RPMI7951 (cell line): ENCODE measurements at regions not wholly inside any gene's neighbourhood (a gene's known extent, or its start where the extent isn't known, plus 50 kb on each side); places are given as distances from the start of the nearest gene placed in this dataset.

Source experiments
- DNase-seq: peaks from one replicate; pipeline ENCODE4 v3.0.0-alpha.2; 2012; ENCODE audit warnings: low read depth

DNA sequence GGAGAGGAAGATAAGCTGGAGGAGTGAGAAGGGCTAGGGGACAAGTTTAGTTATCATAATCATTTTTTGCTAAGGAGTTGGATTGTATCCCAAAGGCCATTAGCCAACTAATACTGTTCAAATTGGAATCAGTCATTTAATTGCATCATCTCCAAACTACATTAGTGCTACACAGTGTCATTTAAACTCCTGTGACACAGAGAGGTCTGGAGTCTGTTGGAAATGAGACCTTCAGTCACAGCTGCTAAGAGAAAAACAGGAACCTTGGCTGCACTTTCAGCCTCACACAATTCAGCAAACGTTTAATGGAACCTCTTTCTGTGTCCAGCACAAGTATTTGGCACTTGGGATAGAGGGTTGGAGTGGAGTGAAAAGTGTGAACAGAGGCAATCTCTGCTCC is 175.5 kb upstream of the MGAT5 start:
- DNase-seq = no peak

DNA sequence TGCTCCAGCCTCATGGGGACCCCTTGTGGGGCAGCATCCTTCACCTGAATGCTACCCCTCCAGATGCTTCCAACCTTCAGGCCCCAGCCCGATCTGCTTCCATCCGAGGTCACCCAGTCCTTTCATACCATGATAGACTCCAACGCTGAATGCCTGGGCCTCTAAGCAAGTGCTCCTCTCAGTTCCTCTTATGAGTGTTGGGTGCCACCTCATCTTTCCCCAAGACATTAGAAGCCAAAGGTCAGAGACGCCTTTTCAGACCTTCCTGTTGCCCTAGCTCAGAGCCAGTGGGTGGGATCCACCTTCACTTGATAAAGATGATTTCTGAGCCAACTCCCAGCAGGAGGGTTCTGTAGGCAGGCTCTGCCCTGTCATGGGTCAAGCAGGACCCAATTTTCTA is 174.5 kb upstream of the MGAT5 start:
- no peak for DNase-seq

DNA sequence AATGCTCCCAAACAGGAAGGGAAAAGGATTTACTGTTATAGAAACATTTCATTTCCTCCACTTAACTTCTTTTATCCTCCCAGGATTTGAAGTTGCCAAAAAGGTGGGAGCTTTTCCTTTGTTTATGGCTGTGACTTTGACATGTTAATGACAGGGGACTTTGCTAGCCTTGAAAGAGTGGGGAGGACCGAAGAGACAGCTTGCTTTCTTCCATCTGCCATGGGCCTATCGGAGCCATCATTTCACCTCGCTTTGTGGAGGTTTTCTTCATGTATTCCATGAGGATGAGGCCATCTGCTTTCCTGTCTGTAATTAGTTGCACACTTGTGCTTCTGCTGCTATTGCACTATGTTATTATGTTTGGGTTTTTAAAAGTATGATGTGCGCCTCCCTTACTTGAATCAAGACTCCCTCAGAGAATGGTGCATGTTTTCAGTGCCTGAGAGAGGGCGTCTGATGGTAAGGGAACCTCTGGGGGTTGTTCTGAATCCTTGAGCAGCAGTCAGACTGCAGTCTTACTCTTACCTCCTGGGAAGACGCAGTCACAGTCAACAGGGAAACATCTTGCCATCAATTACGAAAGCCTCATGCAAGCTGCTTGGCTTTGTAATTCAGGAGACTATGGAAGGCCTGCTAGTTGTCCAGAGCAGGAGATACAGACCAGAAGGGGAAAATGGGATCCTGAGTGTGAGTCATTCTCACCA is 173.3 kb upstream of the MGAT5 start:
- DNase-seq = no peak

DNA sequence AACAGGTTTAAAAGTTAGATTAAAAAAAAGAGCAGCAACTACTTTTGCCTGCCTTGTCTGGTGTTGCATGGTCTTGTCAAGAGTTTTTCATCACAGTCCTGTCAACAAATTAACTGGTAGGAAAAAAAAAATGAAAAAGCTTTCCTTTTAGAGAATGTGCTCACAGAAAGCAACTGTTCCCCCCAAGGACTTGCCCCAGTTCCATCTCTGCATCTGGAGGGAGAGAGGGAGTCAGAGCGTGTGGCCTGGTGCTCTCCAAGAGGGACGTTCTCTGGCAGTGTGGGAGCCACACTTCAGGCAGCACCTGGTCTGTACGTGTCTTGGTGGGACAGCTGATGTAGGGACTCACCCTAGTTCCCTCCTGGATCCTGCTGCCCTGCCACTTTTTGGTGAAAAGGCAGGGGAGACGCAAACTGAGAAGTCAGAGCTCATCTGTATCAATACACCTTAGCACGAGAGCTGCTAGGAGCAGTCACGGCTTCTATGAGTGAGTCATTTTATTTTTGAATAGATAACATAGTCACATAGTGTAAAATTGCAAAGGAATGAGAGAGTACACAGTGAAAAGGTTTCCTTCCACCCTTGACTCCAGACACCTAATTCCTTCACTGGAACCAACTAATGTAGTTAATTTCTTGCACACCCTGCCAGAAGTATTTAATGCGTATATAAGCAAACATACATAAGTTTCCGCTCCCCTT is 172.5 kb upstream of the MGAT5 start:
- DNase-seq = no peak

DNA sequence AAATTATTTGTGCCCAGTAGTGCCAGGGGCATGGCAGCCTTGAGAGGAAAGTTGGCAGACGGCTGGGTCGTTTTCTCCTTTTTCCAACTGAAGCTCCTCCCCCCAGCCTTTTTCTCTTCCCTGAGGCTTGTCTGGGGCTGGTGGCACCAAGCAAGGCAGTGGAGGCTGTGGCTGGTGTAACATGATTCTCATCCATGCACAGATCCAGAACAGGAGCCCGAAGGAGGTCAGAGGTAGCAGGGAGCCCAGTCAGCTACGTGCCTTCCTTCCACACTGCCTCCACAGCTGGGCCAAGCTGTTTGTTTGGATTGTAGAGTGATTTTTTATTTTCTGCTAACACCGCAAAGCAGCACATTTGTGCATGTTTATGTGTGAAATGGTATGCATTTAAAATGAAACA is 170.3 kb upstream of the MGAT5 start:
- no peak for DNase-seq

DNA sequence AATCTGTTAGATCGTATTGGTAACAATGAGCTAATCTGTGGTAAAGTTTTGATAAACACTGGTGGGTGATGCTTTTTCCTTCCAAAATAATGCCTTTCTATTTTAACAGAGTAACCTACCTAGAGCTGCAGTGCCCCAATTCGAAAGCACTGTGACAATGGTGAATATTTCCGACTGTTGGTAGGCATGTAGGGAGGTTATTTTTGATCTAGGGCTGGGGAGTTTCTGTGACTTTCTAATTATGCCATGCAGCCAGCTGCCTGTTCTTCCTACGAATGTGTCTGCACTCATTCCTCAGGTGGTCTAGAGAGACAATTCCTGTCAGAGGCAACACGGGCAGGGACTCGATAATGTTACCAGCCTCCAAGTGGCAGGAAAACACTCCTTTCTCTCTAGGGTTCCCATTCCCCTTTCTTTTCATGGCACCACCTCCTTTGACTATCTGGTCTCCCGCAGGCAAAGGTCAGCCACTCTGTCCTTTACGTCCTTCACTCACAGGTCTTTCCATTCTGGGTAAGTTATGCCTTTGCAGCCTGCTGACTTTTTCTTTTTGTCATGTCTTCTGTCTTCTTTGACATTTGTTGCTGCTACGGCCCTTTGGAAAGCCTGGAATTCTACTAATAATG is 167.2 kb upstream of the MGAT5 start:
- DNase-seq = no peak

DNA sequence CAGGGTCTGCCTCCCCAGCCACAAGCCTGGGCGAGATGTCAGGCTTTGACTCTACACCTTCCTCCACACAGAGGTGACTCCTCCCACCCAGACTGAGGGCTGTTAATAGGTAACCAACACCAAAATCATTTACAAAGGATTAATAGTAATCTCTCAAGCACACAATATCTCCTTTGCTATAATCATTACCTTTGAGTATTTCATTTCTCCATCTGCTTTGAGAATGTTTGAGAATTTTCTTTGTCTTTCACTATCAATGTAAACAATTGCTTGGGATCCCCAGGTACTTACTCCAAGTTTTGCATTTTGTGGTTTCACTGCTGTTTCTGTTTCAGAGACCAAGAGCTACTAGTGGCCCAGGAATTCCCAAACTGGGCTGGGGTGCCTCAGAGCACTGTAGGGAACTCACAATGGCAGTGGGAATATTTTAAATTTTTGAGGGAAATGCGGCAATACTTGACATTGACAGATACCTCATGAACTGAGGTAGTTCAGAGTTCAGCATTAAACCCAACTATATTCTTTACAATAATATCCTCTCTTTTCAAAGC is 166.4 kb upstream of the MGAT5 start:
- DNase-seq = no peak

DNA sequence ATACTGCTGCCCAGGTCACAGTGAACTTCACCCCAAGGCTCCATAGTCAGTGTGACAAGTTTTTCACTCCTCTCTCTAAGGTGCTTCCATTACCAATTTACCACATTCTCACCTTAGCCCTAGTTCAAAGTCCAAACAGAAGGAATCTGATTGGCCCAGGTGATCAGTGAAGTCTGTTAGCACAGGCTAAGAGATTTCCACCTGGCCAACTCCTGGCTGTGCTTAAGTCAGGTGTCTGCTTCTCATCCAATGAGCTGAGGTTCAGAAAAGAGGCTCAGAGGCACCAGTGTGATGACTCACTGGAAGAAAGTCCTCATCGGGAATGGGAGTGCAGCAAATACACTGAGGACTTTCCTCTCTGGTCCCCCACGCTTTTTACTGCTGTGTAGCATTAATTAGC is 164.4 kb upstream of the MGAT5 start:
- no peak for DNase-seq

DNA sequence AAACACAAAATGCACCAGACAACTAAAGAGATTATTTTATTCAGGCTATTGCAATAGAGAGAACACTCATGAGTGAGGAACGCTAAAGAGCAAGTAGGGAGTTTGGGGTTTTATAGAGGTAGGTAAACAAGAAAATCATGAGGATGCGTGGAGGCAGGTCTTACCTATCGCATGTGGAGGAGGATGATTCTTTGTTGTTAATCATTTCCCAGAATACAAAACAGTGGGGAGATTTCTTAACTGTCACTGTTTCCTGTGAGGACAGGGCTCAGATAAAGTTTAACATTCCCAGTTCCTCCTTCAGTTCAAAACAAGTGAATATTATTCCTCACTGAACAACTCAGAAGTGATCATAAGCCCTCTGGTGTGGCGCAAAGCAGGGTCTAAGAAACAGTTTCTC is 156.1 kb upstream of the MGAT5 start:
- no peak for DNase-seq

DNA sequence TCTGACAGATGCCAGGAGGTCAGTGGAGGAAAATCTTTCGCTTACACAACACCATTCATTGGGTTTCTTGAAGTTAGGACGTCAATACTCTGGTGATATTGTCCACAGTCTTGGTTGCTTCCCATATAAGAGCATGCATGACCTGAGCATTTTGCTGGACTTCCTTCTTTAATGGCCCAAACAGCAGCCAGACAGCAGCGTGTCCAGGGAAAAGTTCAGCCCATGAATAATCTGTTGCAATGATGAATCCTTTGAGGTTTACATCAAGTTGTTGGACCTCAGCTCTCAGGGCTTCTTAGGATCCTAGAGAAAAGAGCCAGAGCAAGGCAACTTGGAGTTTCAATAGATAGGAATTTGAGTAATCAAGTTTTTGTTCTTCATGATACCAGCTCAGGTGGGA is 155.6 kb upstream of the MGAT5 start:
- no peak for DNase-seq

DNA sequence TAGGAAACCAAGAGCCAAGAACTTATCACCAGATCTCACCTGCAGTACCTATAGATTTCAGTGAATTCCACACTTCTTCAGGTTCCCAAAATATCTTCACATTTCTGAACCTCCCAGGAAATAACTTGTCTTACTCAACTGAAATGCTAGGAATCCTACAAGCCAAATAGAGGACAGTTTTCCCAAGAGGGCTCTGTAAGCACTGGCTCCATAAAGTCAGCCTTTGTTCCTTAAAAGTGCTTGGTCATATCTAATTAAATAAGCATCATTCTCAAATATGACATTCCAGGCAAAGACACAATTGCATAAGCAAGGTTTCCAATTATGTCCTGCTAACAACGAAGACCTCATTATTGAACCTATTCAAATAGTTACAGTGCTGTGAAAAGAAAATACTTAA is 154.6 kb upstream of the MGAT5 start:
- no peak for DNase-seq

DNA sequence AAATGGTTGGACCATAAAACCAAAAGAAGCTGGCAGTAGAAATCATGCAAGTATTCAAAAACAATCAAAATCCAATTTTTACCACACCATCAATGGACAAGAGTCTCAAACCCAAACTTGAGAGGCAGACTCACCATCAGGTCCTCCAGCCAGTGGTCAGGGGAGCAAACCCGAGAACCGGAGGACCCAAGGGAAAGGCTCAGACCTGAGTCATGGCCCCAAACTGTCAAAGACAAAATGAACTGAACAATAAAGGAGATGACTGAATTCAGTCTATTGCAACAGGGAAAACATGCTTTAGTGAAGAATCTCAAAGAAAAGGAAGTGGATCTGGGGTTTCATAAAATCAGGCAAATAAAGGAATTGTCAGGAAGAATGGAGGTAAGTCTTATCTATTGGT is 150.7 kb upstream of the MGAT5 start:
- no peak for DNase-seq

DNA sequence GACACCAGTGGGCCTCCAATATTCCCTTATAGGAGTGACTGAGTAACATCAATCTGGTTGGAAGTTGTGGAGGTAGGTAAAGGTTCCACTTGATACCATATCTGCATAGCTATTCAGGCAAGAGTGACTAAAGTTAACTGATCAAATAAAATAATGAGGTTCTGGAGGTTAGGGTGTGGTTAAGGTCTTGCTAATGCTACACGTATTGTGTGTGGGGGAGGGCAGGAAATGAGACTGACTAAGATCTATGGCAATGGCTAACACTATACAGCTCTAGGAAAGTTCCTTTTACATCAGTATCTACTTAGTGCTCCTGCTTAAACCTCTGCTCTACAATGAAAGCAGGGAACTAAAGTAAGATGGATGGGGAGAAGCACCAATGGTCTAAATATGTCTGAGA is 149.1 kb upstream of the MGAT5 start:
- DNase-seq = no peak

DNA sequence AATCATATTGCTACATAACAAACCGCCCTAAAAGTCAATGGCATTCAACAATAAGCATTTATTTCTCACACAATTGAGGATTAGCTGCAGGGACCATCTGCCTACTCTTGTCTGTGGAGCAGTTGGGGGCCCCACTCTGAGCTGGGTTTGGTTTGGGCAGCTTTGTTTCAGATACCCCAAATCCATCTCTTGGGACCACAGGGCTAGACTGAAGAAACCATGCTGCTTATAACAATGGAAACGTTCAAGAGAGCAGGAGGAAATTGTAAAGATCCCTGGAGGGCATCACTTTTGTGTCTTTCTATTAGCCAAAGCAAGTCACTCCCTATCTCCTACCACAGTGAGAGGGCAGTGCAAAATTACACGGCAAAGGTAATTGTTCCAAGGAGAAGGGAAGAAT is 146.5 kb upstream of the MGAT5 start:
- DNase-seq = no peak

DNA sequence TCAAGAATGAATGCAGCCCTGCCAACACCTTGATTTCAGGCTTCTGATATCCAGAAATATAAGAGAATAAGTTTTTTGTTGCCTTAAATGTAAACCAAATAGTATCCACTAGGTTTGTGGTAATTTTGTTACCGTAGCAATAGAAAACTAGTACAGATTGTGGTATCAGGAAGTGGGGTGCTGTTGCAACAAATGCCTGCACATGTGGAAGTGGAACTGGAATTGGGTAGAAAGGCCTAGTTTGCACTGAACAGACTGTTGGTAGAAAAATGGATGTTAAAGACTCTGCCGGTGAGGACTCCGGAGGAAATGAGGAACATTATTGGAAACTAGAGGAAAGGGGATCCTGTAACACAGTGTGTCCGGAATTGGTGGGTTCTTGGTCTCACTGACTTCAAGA is 145.8 kb upstream of the MGAT5 start:
- no peak for DNase-seq

DNA sequence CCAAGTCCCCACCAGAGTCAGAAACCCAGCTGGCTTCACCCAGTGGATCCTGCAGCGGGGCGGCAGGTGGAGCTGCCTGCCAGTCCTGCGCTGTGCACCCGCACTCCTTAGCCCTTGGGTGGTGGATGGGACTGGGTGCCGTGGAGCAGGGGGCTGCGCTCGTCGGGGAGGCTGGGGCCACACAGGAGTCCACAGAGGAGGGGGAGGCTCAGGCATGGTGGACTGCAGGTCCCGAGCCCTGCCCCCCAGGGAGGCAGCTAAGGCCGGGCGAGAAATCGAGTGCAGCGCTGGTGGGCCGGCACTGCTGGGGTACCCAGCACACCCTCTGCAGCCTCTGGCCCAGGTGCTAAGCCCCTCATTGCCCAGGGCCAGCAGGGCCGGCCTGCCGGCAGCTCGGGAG is 144.6 kb upstream of the MGAT5 start:
- no peak for DNase-seq

DNA sequence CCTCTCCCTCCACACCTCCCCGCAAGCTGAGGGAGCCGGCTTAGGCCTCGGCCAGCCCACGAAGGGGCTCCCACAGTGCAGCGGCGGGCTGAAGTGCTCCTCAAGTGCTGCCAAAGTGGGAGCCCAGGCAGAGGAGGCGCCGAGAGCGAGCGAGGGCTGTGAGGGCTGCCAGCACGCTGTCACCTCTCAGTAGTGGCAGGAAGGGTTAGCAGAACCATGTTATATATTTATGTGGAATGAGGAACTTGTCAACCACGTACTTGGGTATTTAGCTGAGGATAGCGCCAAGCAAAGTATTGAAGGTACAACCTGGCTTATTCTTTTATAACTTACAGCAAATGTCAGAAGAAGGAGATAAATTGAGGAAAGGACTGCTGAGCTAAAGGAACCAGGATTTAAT is 144.1 kb upstream of the MGAT5 start:
- DNase-seq = no peak

DNA sequence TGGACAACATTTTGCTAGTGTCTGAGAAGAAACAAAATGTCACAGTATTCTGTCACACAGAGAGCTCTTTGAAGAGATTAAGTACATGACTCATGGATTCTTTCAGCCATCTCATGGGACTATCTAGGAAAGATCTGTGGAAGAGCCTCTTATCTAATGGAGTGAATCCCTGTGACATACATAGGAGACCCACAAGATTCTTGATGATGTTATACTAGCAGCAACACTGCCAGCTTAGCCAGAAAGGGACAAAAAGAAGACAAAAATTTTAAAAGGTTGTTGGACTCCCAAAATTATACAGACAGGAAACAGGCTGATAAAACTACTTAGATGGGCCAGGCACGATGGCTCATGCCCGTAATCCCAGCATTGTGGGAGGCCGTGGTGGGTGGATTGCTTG is 143.3 kb upstream of the MGAT5 start:
- DNase-seq = no peak

DNA sequence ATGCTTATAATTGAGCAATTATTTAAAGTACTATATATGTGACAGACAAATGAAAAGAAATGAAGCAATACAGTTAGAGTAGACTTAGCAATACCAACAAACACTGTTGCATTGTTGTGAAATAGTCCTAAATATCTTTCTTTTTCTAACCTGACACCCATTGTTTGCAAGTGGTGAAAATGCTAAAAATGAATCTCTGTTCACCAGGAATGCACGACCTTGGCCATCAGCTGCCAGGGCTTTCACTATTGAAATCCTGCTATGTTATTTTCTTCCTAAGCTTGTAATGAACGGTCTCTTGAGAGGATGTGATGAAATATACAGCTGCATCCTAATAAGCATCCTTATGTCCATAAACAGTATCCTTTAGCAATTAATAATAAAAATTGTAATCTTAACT is 136.2 kb upstream of the MGAT5 start:
- no peak for DNase-seq

DNA sequence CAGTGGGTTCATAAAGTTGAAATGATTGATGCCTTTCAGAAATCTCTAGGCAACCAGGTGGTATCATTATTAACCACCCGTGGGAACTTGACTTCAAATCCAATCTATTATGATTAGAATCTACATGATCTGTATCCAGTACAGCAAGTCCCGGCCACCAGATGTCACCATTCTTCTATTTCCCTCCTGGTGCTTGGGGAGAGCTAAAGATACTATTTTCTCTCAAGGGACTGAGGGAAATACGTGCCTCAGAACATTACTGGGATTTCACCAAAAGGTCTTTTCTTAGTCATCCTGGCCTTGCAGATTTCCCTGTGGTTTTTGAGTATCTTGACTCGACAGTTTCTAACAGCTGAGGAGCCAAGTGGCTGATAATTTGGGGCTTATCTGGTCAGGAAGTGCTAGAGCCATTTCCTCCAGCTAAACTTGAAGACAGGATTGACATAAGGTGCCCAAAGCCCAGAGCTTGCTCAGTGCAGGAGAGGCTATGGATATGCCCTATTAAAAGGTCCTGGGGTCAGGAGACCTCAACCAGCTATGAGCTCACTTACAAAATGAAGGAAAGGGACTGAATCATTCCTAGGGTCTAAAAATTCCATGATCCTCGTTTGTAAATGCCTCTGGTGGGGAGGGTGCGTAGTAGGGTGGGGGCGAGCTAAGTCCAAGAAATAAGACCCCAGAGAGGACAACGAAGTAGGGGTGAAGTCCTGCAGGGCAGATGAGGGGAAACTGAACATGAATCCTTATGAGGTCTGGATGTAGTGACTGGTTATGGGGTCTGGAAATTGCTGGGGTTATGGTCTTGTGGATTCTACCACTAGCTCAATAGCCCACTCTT is 135.4 kb upstream of the MGAT5 start:
- DNase-seq = peak; percentile 97

DNA sequence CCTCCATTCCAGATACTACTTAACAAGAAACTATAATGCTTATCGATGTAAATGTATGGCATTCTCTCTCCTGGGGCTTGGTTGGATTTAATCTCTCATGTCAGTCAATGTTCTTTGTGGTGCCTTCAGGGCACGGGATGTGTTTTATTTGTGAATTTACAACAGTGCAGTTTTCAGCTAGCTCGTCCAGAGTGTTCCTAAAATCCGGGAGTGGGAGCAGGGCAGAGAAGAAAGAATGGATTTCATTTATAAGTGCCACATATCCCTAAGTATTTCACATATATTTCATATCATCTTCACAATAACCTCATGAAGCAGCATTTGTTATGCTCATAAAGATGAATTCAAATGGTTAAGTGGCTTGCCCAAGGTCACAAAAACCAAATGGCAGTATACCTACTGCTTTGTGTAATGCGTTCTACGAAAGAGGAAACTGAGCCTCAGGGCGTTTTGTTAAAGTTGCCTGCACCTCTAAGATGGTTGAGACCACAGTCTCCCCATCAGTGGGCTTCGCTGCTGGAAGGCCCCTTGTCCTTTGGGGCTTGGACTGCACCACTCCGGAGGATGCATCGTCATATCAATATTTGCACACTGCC is 134.7 kb upstream of the MGAT5 start:
- DNase-seq = no peak
